Bronchial epithelial cell (primary cell): ENCODE measurements at regions not wholly inside any gene's neighbourhood (a gene's known extent, or its start where the extent isn't known, plus 50 kb on each side); places are given as distances from the start of the nearest gene placed in this dataset.
A peak's percentile ranks its signal among the peaks of the same experiment; 100 is the strongest.

ENCODE experiments used
- DNase-seq: peaks from one replicate; pipeline ENCODE4 v3.0.0-alpha.2; 2010; ENCODE audit warnings: low read depth
- FAIRE-seq: peaks from 2 replicates; lab custom pipeline; 2011; peaks lifted over from hg19 to GRCh38; lab: Jason Lieb, UNC
- H3K27me3 ChIP-seq: 2 replicates; pipeline ENCODE4 v1.5.1; 2011; ENCODE audit warnings: low read length; ENCODE audit not compliant: control insufficient read depth, insufficient read depth
- H3K36me3 ChIP-seq: 2 replicates; pipeline ENCODE4 v1.5.1; 2011; ENCODE audit warnings: low read length; ENCODE audit not compliant: control insufficient read depth, insufficient read depth
- H3K4me3 ChIP-seq: 2 replicates; pipeline ENCODE4 v1.5.1; 2011; ENCODE audit warnings: mild to moderate bottlenecking, low read depth, low read length, control low read depth
- TF ChIP-seq, protein P1 (sequence below): IDR thresholded peaks from 2 replicates; pipeline ENCODE4 v1.5.1; 2011; ENCODE audit warnings: mild to moderate bottlenecking, moderate library complexity, low read length, control low read depth, inconsistent platforms; ENCODE audit not compliant: insufficient read depth, severe bottlenecking

DNA sequence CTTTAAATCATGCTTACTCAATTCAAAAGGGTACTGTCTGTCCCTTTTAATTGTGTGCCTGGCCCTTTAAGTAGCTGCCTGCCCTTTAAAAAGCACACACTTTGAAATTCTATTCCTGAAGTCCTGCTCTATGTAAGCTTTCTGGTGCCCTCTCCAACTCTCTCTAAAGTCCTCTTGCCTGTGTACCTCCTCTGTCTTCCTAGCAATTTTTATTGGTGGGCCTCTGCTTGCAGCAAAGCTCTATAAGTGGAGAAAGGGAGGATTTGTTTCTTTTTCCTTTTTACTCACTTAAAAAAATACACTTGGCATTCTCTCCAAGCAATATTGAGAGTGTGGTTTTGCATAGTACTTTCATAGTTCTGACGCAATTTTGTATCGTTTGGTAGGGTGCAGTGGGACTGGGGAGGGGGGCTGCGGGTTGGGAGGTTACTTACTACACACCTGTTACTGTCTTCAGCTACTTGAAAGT lies 135.4 kb downstream of the LMO4 start:
- DNase-seq (no peak), FAIRE-seq (no peak)
- H3K36me3 ChIP-seq, result no peaks in the 10 kb centered on the region
- no peak overlapping the region for H3K4me3 ChIP-seq
- H3K27me3 ChIP-seq, result no peaks in the 10 kb centered on the region
- TF ChIP-seq, protein P1, sequence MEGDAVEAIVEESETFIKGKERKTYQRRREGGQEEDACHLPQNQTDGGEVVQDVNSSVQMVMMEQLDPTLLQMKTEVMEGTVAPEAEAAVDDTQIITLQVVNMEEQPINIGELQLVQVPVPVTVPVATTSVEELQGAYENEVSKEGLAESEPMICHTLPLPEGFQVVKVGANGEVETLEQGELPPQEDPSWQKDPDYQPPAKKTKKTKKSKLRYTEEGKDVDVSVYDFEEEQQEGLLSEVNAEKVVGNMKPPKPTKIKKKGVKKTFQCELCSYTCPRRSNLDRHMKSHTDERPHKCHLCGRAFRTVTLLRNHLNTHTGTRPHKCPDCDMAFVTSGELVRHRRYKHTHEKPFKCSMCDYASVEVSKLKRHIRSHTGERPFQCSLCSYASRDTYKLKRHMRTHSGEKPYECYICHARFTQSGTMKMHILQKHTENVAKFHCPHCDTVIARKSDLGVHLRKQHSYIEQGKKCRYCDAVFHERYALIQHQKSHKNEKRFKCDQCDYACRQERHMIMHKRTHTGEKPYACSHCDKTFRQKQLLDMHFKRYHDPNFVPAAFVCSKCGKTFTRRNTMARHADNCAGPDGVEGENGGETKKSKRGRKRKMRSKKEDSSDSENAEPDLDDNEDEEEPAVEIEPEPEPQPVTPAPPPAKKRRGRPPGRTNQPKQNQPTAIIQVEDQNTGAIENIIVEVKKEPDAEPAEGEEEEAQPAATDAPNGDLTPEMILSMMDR, result no peak

- FAIRE-seq (no peak), DNase-seq (no peak)
- Histone ChIP-seq H3K4me3 (no peak overlapping the region), H3K36me3 (no peaks in the 10 kb centered on the region), H3K27me3 (no peaks in the 10 kb centered on the region)
- TF ChIP-seq, protein P1, result no peak
Measured at GRCh38 chr1:87466621-87467020, 137.9 kb downstream of the LMO4 start.

DNA sequence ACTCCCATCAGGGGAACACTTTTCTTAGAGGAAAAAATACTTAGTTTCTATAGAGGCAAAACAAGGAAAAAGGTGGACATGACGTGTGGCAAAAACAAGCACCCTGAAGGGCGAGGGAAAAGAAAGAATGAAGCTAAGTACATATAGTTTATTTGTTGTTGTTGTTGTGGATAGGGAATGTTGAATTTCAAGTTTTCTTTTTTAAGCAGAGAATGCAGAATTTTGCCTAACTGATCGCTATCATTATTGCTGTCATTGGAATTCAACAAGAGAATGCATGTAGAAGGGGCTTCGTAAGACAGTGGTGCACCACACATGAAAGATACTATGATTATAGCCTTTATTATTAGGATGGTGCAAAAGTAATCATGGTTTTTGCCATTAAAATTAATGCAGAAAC lies 144.0 kb downstream of the LMO4 start:
- no peaks in the 10 kb centered on the region for H3K27me3 ChIP-seq
- FAIRE-seq (no peak), DNase-seq (no peak)
- H3K36me3 ChIP-seq, result no peaks in the 10 kb centered on the region
- H3K4me3 ChIP-seq, result no peak overlapping the region
- TF ChIP-seq, protein P1, result no peak

- no peaks in the 10 kb centered on the region for H3K27me3 ChIP-seq
- FAIRE-seq (no peak), DNase-seq (peak; percentile 25)
- TF ChIP-seq, protein P1, result no peak
- no peaks in the 10 kb centered on the region for H3K36me3 ChIP-seq
- no peak overlapping the region for H3K4me3 ChIP-seq
Measured at GRCh38 chr1:87473203-87473661, 144.6 kb downstream of the LMO4 start.

DNA sequence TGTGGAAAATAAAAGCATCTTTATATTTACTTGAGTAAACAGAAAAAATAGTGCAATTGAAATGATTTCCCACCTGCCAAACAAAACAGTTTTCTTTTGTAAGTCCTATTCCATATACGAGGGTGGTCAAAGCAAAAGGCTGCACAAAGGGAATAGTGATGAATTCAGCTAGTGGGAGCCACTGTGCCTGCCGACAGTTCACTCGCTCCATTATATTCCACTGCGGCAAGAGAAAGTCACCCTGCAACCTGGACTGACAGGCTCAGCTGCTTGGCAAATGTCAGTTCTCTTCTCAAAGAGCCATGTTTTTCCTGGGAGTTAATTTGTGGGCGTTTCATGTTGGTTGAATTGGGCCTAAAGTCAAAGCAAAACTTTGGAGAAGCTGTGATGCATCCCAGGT lies 145.4 kb downstream of the LMO4 start:
- H3K4me3 ChIP-seq, result no peak overlapping the region
- TF ChIP-seq, protein P1, result no peak
- H3K27me3 ChIP-seq, result no peaks in the 10 kb centered on the region
- DNase-seq, result no peak
- no peaks in the 10 kb centered on the region for H3K36me3 ChIP-seq
- no peak for FAIRE-seq

DNA sequence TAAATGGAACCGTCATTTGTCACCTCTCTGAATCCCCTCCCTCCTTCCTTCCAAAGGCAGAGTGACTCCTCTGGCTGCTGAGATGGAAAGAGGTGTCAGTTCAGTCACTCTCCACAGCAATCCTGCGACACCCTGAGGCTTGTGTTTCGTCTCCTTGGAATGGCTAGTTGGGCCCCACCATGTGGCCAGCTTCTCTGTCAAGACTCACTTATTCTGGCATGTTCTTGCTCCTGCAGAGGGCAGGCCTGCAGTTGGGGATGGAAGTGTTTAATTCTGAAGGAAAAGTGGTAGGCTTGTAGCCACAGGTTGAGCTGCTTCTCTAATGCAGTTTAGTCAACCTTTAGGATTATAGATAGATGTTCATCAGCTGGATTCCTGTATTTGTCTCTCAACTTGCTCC lies 149.6 kb downstream of the LMO4 start:
- TF ChIP-seq, protein P1, result no peak
- H3K4me3 ChIP-seq, result no peak overlapping the region
- H3K36me3 ChIP-seq, result no peaks in the 10 kb centered on the region
- no peaks in the 10 kb centered on the region for H3K27me3 ChIP-seq
- DNase-seq, result peak; percentile 27
- FAIRE-seq, result no peak
